HG02610 (cell line): ENCODE measurements at regions not wholly inside any gene's neighbourhood (a gene's known extent, or its start where the extent isn't known, plus 50 kb on each side); places are given as distances from the start of the nearest gene placed in this dataset.
"Not testable (repeated sequence)": the region's sequence is repeated elsewhere in the genome, so short reads cannot be mapped to it uniquely, and the experiment has no call there.

Source experiments
- ATAC-seq: cut with Tn5 transposase; IDR thresholded peaks from one replicate; pipeline ENCODE4 v1.9.1; 2021; ENCODE audit warnings: mild to moderate bottlenecking, moderate library complexity; ENCODE audit not compliant: unreplicated experiment

GRCh38 chr9:31153250-31153840 is 1231.1 kb upstream of the ACO1 start:
- peak; percentile 99 for ATAC-seq

GRCh38 chr9:31166516-31166915 is 1217.9 kb upstream of the ACO1 start:
- ATAC-seq = no peak

GRCh38 chr9:31168161-31168560 is 1216.3 kb upstream of the ACO1 start:
- no peak for ATAC-seq

- no peak for ATAC-seq
These were observed 1209.8 kb upstream of the ACO1 start for GRCh38 chr9:31174681-31175080.

- no peak for ATAC-seq
These were observed 1200.6 kb upstream of the ACO1 start for GRCh38 chr9:31183866-31184265.

- ATAC-seq = no peak
These were observed 1198.6 kb upstream of the ACO1 start for GRCh38 chr9:31185831-31186230.

- ATAC-seq = no peak
These were observed 1195.9 kb upstream of the ACO1 start for GRCh38 chr9:31188496-31188895.

GRCh38 chr9:31210978-31211570 is 1173.4 kb upstream of the ACO1 start:
- no peak for ATAC-seq

GRCh38 chr9:31229976-31230375 is 1154.5 kb upstream of the ACO1 start:
- ATAC-seq = not testable (repeated sequence)

GRCh38 chr9:31232485-31232884 is 1152.0 kb upstream of the ACO1 start:
- no peak for ATAC-seq

- no peak for ATAC-seq
These were observed 1148.1 kb upstream of the ACO1 start for GRCh38 chr9:31236344-31236743.

- no peak for ATAC-seq
These were observed 1141.1 kb upstream of the ACO1 start for GRCh38 chr9:31243386-31243785.

GRCh38 chr9:31248156-31248555 is 1136.3 kb upstream of the ACO1 start:
- no peak for ATAC-seq

GRCh38 chr9:31251386-31251785 is 1133.1 kb upstream of the ACO1 start:
- no peak for ATAC-seq

GRCh38 chr9:31253800-31254762 is 1130.4 kb upstream of the ACO1 start:
- ATAC-seq = no peak

GRCh38 chr9:31255211-31255610 is 1129.2 kb upstream of the ACO1 start:
- ATAC-seq = no peak

GRCh38 chr9:31259824-31260223 is 1124.6 kb upstream of the ACO1 start:
- peak; percentile 92 for ATAC-seq

- no peak for ATAC-seq
These were observed 1111.8 kb upstream of the ACO1 start for GRCh38 chr9:31272456-31273295.

- no peak for ATAC-seq
These were observed 1109.0 kb upstream of the ACO1 start for GRCh38 chr9:31275419-31275818.

- no peak for ATAC-seq
These were observed 1093.7 kb upstream of the ACO1 start for GRCh38 chr9:31290731-31291130.
